Cardiac muscle cell (in vitro differentiated cells and primary cell): ENCODE measurements at regions not wholly inside any gene's neighbourhood (a gene's known extent, or its start where the extent isn't known, plus 50 kb on each side); places are given as distances from the start of the nearest gene placed in this dataset.

Experiments used
- DNase-seq, 2 donors: peaks; one replicate each; pipeline versions ENCODE4 v3.0.0 to v3.0.0-alpha.2; 2010 to 2017; ENCODE audit warnings: low read depth in 1 of 2, low spot score in 1 of 2
- H3K27ac ChIP-seq: fragments of 200-600 bp; sonication (generic); 2 replicates; pipeline ENCODE4 v1.5.1; 2016
- H3K27me3 ChIP-seq: fragments of 200-600 bp; sonication (generic); 2 replicates; pipeline ENCODE4 v1.6.0; 2016; ENCODE audit warnings: control low read depth
- H3K36me3 ChIP-seq: fragments of 200-600 bp; sonication (generic); 2 replicates; pipeline ENCODE4 v1.5.1; 2016; ENCODE audit warnings: control low read depth
- H3K4me1 ChIP-seq: fragments of 200-600 bp; sonication (generic); 2 replicates; pipeline ENCODE4 v1.8.1; 2017; ENCODE audit warnings: low read depth, mild to moderate bottlenecking, mixed run types
- H3K4me3 ChIP-seq: fragments of 200-600 bp; sonication (generic); 2 replicates; pipeline ENCODE4 v1.5.1; 2016; ENCODE audit warnings: mild to moderate bottlenecking
- H3K9me3 ChIP-seq: fragments of 200-600 bp; sonication (generic); 2 replicates; pipeline ENCODE4 v1.5.1; 2017; ENCODE audit warnings: low read depth, mild to moderate bottlenecking, control low read depth
- TF ChIP-seq, protein P1 (sequence below): IDR thresholded peaks from 2 replicates; pipeline ENCODE4 v1.5.1; 2012; ENCODE audit warnings: low read depth, mild to moderate bottlenecking, low read length

DNA sequence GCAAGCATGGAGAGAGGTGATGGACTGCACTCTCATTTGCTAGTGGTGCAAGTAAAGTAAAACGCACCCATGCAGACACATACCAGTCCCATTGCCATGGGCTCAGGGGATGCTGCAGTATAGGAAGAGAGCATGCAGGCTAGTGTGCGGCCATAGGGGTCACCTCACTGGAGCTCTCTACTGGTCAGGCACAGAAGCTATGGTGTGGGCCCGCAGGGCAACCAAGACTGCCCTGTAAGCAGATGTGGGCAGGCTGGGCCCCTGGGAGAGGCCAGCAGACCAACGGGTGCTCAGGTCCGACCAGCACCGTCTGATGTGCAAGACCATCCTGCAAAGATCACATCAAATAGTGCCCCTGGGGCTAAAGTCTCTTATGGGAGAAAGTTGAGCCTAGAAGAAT lies 290.7 kb downstream of the HTR1B start:
- H3K4me3 ChIP-seq, result no peak overlapping the region
- no peak for DNase-seq
- no peaks in the 10 kb centered on the region for H3K27me3 ChIP-seq
- H3K9me3 ChIP-seq, result no peaks in the 10 kb centered on the region
- no peaks in the 10 kb centered on the region for H3K4me1 ChIP-seq
- H3K36me3 ChIP-seq, result no peaks in the 10 kb centered on the region
- TF ChIP-seq, protein P1, sequence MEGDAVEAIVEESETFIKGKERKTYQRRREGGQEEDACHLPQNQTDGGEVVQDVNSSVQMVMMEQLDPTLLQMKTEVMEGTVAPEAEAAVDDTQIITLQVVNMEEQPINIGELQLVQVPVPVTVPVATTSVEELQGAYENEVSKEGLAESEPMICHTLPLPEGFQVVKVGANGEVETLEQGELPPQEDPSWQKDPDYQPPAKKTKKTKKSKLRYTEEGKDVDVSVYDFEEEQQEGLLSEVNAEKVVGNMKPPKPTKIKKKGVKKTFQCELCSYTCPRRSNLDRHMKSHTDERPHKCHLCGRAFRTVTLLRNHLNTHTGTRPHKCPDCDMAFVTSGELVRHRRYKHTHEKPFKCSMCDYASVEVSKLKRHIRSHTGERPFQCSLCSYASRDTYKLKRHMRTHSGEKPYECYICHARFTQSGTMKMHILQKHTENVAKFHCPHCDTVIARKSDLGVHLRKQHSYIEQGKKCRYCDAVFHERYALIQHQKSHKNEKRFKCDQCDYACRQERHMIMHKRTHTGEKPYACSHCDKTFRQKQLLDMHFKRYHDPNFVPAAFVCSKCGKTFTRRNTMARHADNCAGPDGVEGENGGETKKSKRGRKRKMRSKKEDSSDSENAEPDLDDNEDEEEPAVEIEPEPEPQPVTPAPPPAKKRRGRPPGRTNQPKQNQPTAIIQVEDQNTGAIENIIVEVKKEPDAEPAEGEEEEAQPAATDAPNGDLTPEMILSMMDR, result no peak
- no peak overlapping the region for H3K27ac ChIP-seq

DNA sequence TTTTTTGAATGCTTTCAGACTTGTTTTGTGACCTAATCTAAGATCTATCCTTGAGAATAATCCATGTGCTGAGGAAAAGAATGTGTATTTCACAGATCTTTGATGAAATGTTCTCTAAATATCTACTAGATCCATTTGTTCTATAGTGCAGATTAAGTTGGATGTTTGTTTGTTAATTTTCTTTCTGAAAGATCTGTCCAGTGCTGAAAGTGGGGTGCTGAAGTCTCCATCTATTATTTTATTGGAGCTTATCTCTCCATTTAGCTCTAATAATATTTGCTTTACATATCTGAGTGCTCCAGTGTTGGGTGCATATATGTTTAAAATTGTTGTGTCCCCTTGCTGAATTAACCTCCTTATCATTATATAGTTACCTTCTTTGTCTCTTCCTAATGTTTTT lies 303.6 kb downstream of the HTR1B start:
- no peak for DNase-seq
- no peaks in the 10 kb centered on the region for H3K4me1 ChIP-seq
- no peaks in the 10 kb centered on the region for H3K9me3 ChIP-seq

GRCh38 chr6:77151241-77151640 lies 312.1 kb downstream of the HTR1B start:
- Histone ChIP-seq H3K27me3 (no peaks in the 10 kb centered on the region), H3K36me3 (no peaks in the 10 kb centered on the region), H3K4me3 (no peak overlapping the region), H3K4me1 (no peaks in the 10 kb centered on the region), H3K9me3 (no peaks in the 10 kb centered on the region), H3K27ac (no peak overlapping the region)
- no peak for DNase-seq
- TF ChIP-seq, protein P1, result no peak

More for the DNA sequence above, 303.6 kb downstream of the HTR1B start:
- Histone ChIP-seq H3K36me3 (no peaks in the 10 kb centered on the region), H3K27ac (no peak overlapping the region), H3K4me3 (no peak overlapping the region), H3K27me3 (no peaks in the 10 kb centered on the region)
- TF ChIP-seq, protein P1, result no peak

GRCh38 chr6:77150736-77151135 lies 312.6 kb downstream of the HTR1B start:
- Histone ChIP-seq H3K27me3 (no peaks in the 10 kb centered on the region), H3K4me3 (no peak overlapping the region), H3K4me1 (no peaks in the 10 kb centered on the region), H3K9me3 (no peaks in the 10 kb centered on the region), H3K27ac (no peak overlapping the region), H3K36me3 (no peaks in the 10 kb centered on the region)
- TF ChIP-seq, protein P1, result no peak
- DNase-seq, result no peak

DNA sequence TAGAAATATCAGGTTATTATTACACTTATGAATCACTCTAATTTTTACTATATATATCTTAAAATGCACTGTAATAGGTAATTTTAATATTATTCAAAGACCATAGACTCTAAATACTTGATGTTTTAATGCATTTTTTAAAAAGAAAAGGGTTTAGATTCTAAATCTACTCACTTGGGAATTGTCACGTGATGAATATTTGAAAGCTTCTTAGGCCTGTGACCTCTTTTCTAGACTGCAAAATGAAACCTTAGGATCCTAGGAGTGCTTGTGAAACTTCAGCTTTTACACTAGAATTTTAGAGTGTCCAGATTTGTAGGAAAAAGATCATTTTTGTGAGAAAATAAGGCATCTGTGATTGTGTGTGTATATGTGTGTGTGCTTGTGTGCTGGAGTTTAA lies 318.0 kb downstream of the HTR1B start:
- TF ChIP-seq, protein P1, result no peak
- Histone ChIP-seq H3K4me1 (no peaks in the 10 kb centered on the region), H3K9me3 (no peaks in the 10 kb centered on the region), H3K4me3 (no peak overlapping the region), H3K36me3 (no peaks in the 10 kb centered on the region), H3K27ac (no peak overlapping the region), H3K27me3 (no peaks in the 10 kb centered on the region)
- no peak for DNase-seq
